Activated naive CD4-positive, alpha-beta T cell treated with anti-CD3 and anti-CD28 coated beads for 36 hours (primary cell): ENCODE measurements at regions not wholly inside any gene's neighbourhood (a gene's known extent, or its start where the extent isn't known, plus 50 kb on each side); places are given as distances from the start of the nearest gene placed in this dataset.

ENCODE experiments used
- CTCF ChIA-PET: fragments of 350-600 bp; sonication (Branson Sonifier 250); formaldehyde crosslinking; loops from one replicate; lab custom pipeline; 2021; ENCODE audit warnings: antibody characterized with exemption; lab: Charles Lee
- DNase-seq: peaks from one replicate; pipeline ENCODE4 v3.0.0-alpha.2; 2020
- H3K27ac Mint-ChIP-seq: one replicate; pipeline ENCODE4 v1.8.0; 2021; ENCODE audit warnings: mild to moderate bottlenecking, mixed read lengths
- H3K27me3 Mint-ChIP-seq: one replicate; pipeline ENCODE4 v1.8.0; 2021; ENCODE audit warnings: low read depth, mixed read lengths
- H3K36me3 Mint-ChIP-seq: one replicate; pipeline ENCODE4 v1.8.0; 2021; ENCODE audit warnings: low read depth, mixed read lengths
- H3K4me1 Mint-ChIP-seq: one replicate; pipeline ENCODE4 v1.8.0; 2021; ENCODE audit warnings: low read depth, mixed read lengths
- H3K4me3 Mint-ChIP-seq: one replicate; pipeline ENCODE4 v1.8.0; 2021; ENCODE audit warnings: mild to moderate bottlenecking, moderate library complexity, mixed read lengths
- H3K9me3 Mint-ChIP-seq: one replicate; pipeline ENCODE4 v1.8.0; 2021; ENCODE audit warnings: mixed read lengths
- intact Hi-C: fragments of 100-400 bp; cut with micrococcal nuclease; formaldehyde crosslinking; loops from one replicate; pipeline ENCODE4 v1.15.1; 2023

GRCh38 chr2:165033402-165033801 lies 78.1 kb upstream of the SLC38A11 start:
- H3K4me3 Mint-ChIP-seq, result no peak overlapping the region
- no peaks in the 10 kb centered on the region for H3K4me1 Mint-ChIP-seq
- no peak for DNase-seq
- intact Hi-C loops, result no loop called here
- H3K27ac Mint-ChIP-seq, result no peak overlapping the region
- CTCF ChIA-PET, result no interaction called here
- peaks cover 2% of the 10 kb centered on the region for H3K27me3 Mint-ChIP-seq
- no peaks in the 10 kb centered on the region for H3K9me3 Mint-ChIP-seq
- no peaks in the 10 kb centered on the region for H3K36me3 Mint-ChIP-seq

DNA sequence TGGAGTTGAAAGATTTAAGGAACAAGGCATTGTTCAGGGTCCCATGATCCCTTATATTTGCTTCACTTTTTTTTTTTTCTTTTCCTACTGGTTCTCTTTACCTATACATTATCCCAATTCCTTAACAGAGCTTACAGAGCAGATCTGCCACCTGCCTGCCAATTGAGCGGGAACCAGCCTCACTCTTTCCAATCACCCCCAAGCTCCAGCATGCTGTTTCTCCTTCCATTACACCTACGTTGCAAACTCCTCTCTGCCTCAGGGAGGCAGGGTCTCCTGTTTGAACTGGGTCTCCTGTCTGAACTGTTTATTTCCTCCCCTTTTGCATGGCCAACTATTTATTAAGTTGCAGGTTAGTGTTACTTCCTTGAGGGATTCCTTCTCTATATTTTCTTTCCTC lies 77.2 kb upstream of the SLC38A11 start:
- H3K9me3 Mint-ChIP-seq, result no peaks in the 10 kb centered on the region
- no peak for DNase-seq
- no peaks in the 10 kb centered on the region for H3K36me3 Mint-ChIP-seq
- intact Hi-C loops, result no loop called here
- H3K27me3 Mint-ChIP-seq, result peaks cover 2% of the 10 kb centered on the region
- no peak overlapping the region for H3K27ac Mint-ChIP-seq
- no peak overlapping the region for H3K4me3 Mint-ChIP-seq
- no peaks in the 10 kb centered on the region for H3K4me1 Mint-ChIP-seq
- CTCF ChIA-PET, result interaction anchor here (0.5 kb wide), 1 partner anchor 14 kb away, joined by 3 read pairs; no protein-coding TSS in a partner anchor

DNA sequence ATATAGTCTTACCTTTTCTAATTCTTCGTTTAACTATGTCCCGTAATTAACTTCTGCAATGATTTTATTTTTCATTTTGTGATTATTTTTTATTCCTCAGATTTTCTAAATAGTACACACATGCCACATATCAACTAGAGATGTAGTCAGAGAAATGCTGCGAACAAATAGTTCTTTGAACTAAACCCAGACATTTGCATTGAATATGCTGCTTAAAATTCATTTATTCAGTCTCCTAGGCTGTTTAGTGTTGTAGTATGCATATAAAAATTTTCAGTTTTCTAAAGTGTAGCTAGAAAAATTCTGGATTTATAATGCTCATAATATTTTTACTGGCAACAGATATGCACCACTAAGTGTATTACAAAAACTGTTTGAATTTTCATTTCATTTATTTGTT lies 68.9 kb upstream of the SLC38A11 start:
- Mint-ChIP-seq H3K9me3 (no peaks in the 10 kb centered on the region), H3K36me3 (no peaks in the 10 kb centered on the region), H3K27me3 (peaks cover 9% of the 10 kb centered on the region), H3K4me3 (no peak overlapping the region), H3K27ac (no peak overlapping the region), H3K4me1 (no peaks in the 10 kb centered on the region)
- intact Hi-C loops, result no loop called here
- CTCF ChIA-PET, result no interaction called here
- DNase-seq, result no peak

- CTCF ChIA-PET, result no interaction called here
- intact Hi-C loops, result no loop called here
- no peak for DNase-seq
- H3K27ac Mint-ChIP-seq, result no peak overlapping the region
- H3K4me3 Mint-ChIP-seq, result no peak overlapping the region
- no peaks in the 10 kb centered on the region for H3K9me3 Mint-ChIP-seq
- no peaks in the 10 kb centered on the region for H3K36me3 Mint-ChIP-seq
- peaks cover 9% of the 10 kb centered on the region for H3K27me3 Mint-ChIP-seq
- no peaks in the 10 kb centered on the region for H3K4me1 Mint-ChIP-seq
Observed at GRCh38 chr2:165022781-165023180, 67.5 kb upstream of the SLC38A11 start.

DNA sequence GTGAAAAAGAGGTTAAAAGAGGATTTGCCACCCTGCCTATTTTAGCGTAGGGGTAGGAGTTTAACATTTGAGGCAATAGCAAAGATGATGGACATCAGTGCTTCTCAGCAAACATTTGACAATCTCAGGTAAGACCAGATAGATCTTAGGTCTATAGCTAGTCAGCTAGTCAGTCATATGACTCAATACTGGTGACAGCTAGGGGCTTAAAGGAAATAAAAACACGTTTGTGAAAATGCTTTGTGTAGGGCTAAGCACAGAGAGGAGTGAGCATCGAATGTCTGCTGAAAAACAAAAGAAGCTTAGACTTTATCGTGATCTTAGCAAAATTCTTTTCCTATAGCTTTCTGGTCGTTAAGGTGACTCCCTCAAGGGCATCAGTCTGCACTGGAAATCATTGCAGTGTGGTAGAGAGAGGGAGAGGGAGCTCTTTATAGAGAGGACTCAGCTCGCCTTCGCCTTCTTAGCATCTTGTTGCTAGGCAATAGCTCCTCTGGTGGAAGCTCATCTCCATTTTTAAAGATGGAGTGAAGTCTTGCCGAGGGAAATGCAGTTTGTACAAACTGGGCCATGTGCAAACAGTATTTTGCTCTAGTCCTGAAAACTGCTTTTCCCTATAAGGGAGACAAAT lies 62.8 kb upstream of the SLC38A11 start:
- H3K27me3 Mint-ChIP-seq, result peaks cover 14% of the 10 kb centered on the region
- no peak overlapping the region for H3K4me3 Mint-ChIP-seq
- CTCF ChIA-PET, result interaction anchor here (0.6 to 1.0 kb wide), 5 partner anchors 14 to 1254 kb away, joined by 3 read pairs; no protein-coding TSS in a partner anchor
- no peaks in the 10 kb centered on the region for H3K4me1 Mint-ChIP-seq
- no peak overlapping the region for H3K27ac Mint-ChIP-seq
- intact Hi-C loops, result loop anchor here (5.0 to 10.0 kb wide), 2 partner anchors 387 to 679 kb away; no protein-coding TSS in a partner anchor
- DNase-seq, result no peak
- no peaks in the 10 kb centered on the region for H3K9me3 Mint-ChIP-seq
- H3K36me3 Mint-ChIP-seq, result no peaks in the 10 kb centered on the region

GRCh38 chr2:165016772-165017411 lies 61.6 kb upstream of the SLC38A11 start:
- H3K9me3 Mint-ChIP-seq, result no peaks in the 10 kb centered on the region
- no peaks in the 10 kb centered on the region for H3K4me1 Mint-ChIP-seq
- CTCF ChIA-PET, result interaction anchor here (0.6 to 3.8 kb wide), 11 partner anchors 10 to 339 kb away, joined by 3 to 42 read pairs (median 4); partner anchors contain the start of gene SCN3A
- DNase-seq, result peak; percentile 50
- peaks cover 13% of the 10 kb centered on the region for H3K27me3 Mint-ChIP-seq
- H3K36me3 Mint-ChIP-seq, result no peaks in the 10 kb centered on the region
- intact Hi-C loops, result loop anchor here (1.0 to 10.0 kb wide), 5 partner anchors 187 to 857 kb away; partner anchors contain the start of gene SCN3A
- H3K4me3 Mint-ChIP-seq, result no peak overlapping the region
- H3K27ac Mint-ChIP-seq, result no peak overlapping the region

DNA sequence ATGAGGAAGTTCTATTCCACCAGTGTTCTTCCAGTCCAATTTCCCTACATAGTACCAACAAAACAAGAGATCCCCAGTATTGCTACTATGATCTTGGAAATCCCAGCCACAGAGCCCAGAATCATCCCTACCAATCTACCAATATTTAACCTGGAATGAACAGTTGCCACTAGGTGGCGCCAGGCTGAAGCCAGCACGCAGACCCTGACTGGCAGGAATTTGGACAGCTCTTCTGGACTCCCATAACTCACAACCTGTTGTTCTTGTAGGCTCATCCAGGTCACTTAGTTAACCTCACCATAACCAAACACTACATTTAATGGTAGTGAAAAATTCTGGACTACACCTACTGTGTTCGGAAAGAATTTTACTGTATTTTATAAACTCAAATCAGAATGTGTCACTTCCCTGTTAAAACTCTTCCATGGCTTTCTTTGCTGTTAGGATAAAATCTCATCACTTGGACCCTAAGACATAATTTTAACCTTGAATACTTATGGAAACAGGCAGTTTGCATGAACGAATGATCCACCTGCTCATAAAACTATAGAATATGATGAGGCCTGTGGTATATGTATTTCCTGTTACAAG lies 59.8 kb upstream of the SLC38A11 start:
- Mint-ChIP-seq H3K4me3 (no peak overlapping the region), H3K27me3 (peaks cover 9% of the 10 kb centered on the region), H3K4me1 (no peaks in the 10 kb centered on the region), H3K27ac (no peak overlapping the region), H3K9me3 (no peaks in the 10 kb centered on the region), H3K36me3 (no peaks in the 10 kb centered on the region)
- CTCF ChIA-PET, result interaction anchor here (0.9 to 3.8 kb wide), 3 partner anchors 12 to 196 kb away, joined by 3 to 42 read pairs (median 3); partner anchors contain the start of gene SCN3A
- peak; percentile 74 for DNase-seq
- intact Hi-C loops, result loop anchor here (1.0 to 10.0 kb wide), 4 partner anchors 278 to 682 kb away; no protein-coding TSS in a partner anchor

GRCh38 chr2:165013944-165014619 lies 58.8 kb upstream of the SLC38A11 start:
- H3K4me3 Mint-ChIP-seq, result no peak overlapping the region
- CTCF ChIA-PET, result interaction anchor here (0.7 to 3.8 kb wide), 6 partner anchors 11 to 265 kb away, joined by 3 to 42 read pairs (median 3); partner anchors contain the start of gene SCN3A
- no peaks in the 10 kb centered on the region for H3K4me1 Mint-ChIP-seq
- intact Hi-C loops, result loop anchor here (10.0 kb wide), 1 partner anchor 391 kb away; no protein-coding TSS in a partner anchor
- peaks cover 12% of the 10 kb centered on the region for H3K27me3 Mint-ChIP-seq
- H3K9me3 Mint-ChIP-seq, result no peaks in the 10 kb centered on the region
- H3K36me3 Mint-ChIP-seq, result no peaks in the 10 kb centered on the region
- no peak for DNase-seq
- no peak overlapping the region for H3K27ac Mint-ChIP-seq

GRCh38 chr2:165011199-165011598 lies 55.9 kb upstream of the SLC38A11 start:
- CTCF ChIA-PET, result no interaction called here
- DNase-seq, result no peak
- intact Hi-C loops, result loop anchor here (10.0 kb wide), 1 partner anchor 394 kb away; no protein-coding TSS in a partner anchor
- no peaks in the 10 kb centered on the region for H3K4me1 Mint-ChIP-seq
- no peak overlapping the region for H3K4me3 Mint-ChIP-seq
- no peaks in the 10 kb centered on the region for H3K9me3 Mint-ChIP-seq
- H3K27ac Mint-ChIP-seq, result no peak overlapping the region
- H3K27me3 Mint-ChIP-seq, result peaks cover 22% of the 10 kb centered on the region
- H3K36me3 Mint-ChIP-seq, result no peaks in the 10 kb centered on the region

- no peaks in the 10 kb centered on the region for H3K36me3 Mint-ChIP-seq
- H3K4me3 Mint-ChIP-seq, result no peak overlapping the region
- no peak overlapping the region for H3K27ac Mint-ChIP-seq
- no peaks in the 10 kb centered on the region for H3K9me3 Mint-ChIP-seq
- H3K27me3 Mint-ChIP-seq, result peaks cover 25% of the 10 kb centered on the region
- no peak for DNase-seq
- intact Hi-C loops, result loop anchor here (10.0 kb wide), 1 partner anchor 394 kb away; no protein-coding TSS in a partner anchor
- H3K4me1 Mint-ChIP-seq, result no peaks in the 10 kb centered on the region
- CTCF ChIA-PET, result no interaction called here
Observed at GRCh38 chr2:165010556-165010955, 55.2 kb upstream of the SLC38A11 start.

- DNase-seq, result no peak
- intact Hi-C loops, result no loop called here
- no peaks in the 10 kb centered on the region for H3K36me3 Mint-ChIP-seq
- no peak overlapping the region for H3K27ac Mint-ChIP-seq
- no peaks in the 10 kb centered on the region for H3K9me3 Mint-ChIP-seq
- no peak overlapping the region for H3K4me3 Mint-ChIP-seq
- H3K27me3 Mint-ChIP-seq, result peaks cover 27% of the 10 kb centered on the region
- CTCF ChIA-PET, result no interaction called here
- H3K4me1 Mint-ChIP-seq, result no peaks in the 10 kb centered on the region
Observed at GRCh38 chr2:165009466-165009865, 54.1 kb upstream of the SLC38A11 start.
